NOMO-1 treated with dmso at 0.1 percent for 144 hours (cell line): ENCODE measurements at regions not wholly inside any gene's neighbourhood (a gene's known extent, or its start where the extent isn't known, plus 50 kb on each side); places are given as distances from the start of the nearest gene placed in this dataset.

Source experiments
- DNase-seq: peaks from one replicate; lab custom pipeline; 2025; ENCODE audit not compliant: unreplicated experiment; lab: John Stamatoyannopoulos, UW

DNA sequence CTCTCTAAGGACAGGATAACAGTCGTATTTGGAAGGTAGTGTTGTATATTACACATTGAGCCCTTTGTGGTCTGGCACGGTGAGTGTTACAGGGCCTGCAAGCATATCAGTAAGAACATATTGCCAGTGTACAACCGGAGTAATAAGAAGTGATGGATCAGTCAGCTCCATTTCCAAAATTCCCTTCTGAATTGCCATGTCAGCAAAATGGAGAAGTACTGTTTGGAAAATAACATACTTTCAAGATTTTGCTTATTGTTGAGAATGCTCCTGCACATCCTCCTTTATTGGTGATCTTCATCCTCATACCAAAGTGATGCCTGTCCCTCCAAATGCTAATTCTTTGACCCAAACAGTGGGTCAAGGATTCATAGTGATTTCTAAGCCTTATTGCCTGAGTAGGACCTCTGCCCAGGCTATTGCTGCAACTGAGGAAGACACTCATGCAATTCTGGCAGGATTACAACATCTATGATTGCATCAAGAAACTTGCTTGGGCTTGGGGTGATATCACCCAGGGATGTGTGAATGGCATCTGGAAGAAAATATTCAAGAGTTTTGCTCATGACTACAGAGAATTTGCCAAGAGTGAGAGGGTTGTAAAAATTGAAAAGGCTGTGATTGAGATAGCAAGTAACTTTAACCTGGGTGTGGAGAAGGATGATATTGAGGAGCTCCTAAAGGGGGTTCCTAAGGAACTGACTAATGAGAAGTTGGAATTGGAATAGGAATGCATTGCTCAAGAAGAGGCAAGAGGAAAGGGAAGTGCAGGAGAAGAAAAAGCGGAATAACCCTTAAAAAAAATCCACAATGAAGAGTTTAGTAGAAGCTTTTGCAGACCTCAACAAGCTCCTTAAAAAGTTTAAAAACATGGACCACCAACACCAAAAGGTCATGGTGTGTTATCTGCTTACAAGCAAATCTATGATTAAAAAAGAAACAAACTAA lies 452.2 kb upstream of the SORCS1 start:
- peak; percentile 64 for DNase-seq

DNA sequence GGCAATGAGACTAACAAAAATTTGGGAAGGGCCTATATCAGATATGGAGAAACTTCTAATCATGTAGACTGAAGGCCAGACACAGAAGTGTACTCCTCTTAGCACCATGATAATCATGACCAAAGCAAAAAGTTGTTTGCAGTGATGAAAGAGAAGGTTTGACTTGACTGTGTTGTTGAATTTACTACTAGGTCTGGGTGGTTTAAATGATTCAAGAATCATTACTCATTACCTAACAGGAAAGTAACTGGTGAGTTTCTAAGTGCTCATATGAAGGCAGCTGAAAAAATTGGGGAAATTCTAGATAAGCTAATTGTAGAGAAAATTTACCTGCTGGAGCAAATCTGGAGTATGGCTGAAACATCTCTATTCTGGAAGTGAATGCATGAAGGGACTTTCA lies 451.5 kb upstream of the SORCS1 start:
- DNase-seq = no peak

DNA sequence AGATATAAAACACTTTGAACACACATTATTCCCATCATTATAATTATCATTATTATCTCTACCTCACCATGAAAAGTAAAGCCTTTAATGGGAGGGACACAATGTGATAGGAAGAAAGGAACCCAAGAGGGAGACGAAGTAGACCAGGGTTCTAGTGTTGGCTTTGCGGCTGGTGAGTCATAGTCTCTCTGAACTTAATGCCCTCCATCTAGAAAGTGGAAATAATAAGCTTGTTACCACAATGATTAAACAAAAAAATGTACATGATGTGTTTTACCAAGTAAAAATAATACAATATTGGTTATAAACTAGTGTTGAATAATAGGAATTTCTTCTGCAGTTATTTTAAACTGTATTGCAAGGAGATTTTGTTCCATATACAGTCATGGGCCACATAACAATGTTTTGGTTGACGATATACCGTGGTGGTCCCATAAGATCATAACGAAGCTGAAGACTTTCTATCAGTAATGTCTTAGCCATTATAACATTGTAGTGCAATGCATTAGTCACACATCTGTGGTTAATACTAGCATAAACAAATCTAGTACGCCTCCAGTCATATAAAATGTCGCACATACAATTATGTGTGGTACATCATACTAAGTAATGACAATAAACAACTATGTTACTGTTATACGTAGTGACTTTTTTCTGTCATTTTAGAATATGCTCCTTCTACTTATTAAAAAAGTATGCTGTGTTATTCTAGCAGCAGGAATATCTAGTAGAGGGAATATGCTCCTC lies 450.6 kb upstream of the SORCS1 start:
- DNase-seq = no peak

DNA sequence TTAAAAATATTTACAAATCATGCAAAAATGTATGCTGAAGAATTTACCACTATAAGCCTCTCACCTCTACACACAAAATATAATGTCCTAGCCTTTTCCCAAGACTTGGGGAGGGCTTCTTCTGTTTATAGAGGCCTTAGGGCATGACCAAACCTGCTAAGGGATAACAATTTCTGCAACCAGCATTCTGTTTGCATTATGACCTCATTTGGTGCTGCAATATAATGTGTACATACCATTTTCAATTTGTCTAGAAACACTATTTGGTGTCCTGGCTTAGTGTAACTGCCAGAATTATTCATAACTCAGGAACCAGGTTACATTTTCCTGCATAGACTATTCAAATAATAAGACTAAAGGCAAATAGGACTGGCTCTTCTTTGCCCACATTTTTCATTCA lies 446.6 kb upstream of the SORCS1 start:
- DNase-seq = no peak

DNA sequence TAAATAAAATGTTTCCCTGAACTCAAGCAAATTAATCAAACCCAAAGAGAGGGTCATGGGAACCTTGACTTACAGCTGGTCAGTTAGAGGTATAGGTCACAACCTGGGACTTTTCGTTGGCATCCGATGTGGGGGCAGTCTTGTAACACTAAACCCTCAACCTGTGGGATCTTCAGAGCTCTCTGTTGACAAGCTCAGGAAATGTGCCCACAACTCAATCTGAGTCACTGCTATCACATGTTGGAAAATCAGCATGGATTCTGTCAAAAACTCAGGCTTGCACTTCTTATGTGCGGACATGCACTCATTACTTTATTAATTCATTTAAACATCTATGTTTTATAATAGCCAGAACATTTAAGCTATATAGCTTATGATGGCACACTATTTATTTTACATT lies 424.6 kb upstream of the SORCS1 start:
- no peak for DNase-seq

DNA sequence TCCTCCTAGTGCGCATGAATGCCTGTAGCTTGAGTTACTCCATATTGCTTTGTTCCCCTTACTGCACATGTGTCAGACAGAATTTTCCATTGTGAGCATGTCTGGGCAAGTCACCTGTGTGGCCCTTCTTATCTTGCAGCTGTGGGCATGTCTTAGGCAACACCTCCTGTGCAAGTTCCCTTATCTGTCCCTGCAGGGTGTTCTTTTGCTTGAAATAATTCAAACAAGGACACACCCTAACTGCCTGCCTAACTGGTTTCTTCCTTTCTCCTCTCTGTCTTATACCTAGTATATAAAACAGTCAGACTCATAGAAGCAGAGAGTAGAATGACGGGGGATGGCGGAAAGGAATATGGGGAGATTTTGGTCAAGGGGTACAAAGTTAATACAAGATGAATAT lies 421.1 kb upstream of the SORCS1 start:
- DNase-seq = no peak

DNA sequence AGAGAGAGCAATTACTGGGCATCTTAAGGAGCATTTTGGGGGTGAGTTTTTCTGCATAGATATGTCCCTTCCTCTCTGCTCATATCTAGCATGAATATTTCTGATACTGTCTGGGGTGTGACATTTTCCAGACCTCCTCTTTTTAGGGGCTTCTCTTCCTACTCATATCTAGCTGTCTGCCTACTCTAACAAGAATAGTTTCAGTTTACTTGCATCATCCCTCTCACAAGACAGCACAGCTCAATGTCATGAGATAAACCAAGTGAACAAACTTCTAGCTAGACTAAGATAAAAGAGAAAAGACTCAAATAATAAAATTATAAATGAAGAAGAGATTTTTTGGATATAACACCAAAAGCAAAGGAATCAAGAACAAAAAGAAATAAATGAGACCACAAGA lies 419.5 kb upstream of the SORCS1 start:
- no peak for DNase-seq

DNA sequence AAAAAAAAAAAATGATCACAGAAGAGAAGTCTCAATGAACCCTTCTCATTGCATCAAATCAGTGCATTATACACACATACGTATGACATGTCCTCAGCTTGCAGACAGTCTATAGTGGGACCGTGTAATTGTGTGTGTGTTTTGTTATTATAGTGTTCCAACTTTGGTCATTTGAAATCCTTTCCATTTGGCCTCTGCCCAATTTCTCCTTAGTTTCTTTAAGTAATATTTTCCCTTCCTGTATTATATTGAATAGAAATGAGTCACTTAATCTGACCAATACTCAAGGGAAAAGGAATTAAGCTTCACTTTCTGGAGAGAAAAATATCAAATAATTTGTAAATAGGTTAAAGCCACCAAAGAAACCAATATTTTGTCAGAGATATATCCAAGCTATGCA lies 415.5 kb upstream of the SORCS1 start:
- no peak for DNase-seq

DNA sequence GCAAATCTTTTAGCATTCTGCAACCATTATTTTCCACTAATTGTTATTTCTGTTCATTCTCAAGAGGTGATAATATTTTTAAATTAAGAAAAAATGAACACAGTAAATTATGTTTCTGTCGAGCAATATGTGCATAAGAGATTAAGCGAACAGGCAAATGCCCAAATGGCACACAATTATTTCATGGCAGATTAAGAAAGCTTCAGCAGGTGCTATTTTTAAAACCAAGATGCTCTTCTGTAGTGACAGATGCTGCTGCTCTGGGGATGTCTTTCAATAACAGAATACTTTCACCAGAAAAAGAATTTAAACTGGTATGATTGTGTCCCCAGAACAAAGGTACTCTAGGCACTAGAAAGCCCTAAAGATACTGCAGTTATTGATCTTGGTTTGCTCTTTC lies 412.7 kb upstream of the SORCS1 start:
- DNase-seq = no peak

DNA sequence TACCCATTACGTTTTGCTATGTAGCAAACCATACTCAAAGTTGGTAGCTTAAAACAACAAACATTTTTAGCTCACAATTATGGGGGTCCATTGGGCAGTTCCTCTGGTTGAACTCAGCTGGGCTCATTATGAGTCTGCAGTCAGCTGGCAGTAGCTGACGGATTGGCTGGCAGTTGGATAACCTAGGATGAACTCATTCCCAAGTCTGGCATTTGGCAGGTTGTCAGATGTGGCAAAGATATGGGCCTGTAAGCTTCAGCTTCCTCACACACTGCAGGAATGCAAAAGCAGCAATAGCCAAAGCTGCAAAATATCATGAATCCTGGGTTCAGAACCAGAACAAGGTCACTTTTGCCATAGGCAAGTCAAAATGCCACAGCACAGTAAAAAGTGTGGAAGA lies 412.2 kb upstream of the SORCS1 start:
- DNase-seq = no peak

DNA sequence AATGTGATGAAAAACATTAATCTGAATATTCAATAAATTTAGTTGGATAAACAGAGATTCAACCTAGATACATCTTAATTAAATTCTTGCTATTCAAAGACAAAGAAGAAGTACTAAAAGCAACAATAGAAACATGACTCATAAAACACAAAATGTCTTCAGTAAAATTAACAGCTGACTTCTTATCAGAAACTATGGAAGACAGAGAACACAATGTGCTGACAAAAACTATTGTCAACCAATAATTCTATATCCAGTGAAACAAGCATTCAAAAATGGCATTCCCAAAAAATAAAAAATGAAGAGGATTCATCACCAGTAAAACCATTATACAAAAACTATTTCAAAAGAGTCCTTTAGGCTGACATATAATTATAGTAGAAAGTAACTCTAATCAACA lies 400.5 kb upstream of the SORCS1 start:
- DNase-seq = no peak

DNA sequence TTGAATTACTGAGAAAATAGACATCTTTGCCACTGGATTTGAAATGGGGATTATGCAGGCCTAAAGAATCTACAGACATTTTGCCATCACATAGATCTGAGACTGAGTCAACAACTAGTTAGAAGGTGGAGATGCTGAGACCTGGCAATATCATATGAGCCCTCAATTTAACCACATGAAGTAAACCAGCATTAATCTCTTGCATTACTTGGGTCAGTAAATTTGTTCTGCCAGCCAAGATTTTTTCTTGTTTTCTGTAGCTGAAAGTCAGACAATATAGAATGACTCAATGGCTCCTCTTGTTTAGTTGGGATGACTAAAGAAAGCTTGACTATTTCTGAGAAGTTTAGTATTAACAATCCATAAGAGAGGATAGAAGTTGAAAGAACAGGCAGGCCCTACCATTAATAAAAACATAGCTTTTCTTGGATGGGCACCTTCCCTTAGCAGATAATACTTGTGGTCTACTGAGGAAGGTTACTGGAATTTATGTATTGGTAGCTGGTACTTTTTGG lies 396.7 kb upstream of the SORCS1 start:
- DNase-seq = no peak

DNA sequence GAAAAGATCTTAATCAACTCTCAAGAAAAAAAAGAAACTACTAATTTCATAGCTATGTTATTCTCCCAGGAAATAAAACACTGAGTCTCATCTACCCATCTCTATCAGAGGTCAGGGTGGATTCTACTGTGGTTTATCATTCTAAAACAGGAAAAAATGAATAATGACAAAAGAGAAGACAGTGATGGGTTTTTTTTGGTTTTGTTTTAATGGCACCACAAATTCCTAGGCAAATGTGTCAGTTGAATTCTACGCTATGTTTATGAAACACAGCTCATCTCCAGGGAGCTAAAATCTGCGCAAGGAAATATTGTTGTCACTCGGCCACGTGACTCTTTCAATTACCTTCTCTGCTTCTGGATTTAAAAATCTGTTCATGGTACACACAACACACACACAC lies 393.4 kb upstream of the SORCS1 start:
- DNase-seq = no peak

DNA sequence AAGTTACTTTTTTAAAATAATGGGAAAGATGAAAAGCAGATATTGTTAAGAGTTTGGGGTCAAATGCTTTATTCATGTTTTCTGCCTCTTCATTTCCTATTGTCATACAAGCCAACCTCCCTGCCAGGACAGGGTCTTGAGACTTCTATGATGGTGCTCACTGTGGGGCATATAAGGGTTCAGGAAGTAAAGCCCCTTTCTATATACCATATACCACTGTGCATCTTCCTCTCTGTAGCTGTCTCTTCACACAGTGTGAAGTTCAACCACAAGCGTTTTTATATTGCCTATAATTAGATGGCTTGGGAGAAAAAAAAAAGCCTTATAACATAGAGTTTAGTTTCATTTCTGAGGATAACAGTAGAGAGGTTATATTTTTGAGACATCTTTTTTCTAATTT lies 389.8 kb upstream of the SORCS1 start:
- DNase-seq = no peak

DNA sequence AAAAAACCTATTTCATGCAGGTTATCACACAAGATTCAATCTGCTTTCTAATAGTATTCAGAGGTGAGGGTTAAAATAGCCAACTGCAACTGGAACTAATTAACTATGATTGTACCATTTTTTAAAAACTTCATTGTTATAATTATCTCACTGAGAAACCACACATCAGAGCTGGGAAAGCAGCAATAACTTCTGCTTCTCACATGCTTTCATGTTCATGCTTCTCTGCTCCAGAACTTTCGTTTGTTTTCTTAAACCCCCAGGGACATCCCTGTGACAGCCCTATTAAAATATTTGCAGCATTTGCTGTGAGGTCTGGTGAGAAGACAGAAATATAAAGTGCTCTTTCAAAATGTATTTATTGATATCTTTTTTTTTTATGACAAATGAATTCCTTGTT lies 389.0 kb upstream of the SORCS1 start:
- DNase-seq = no peak

DNA sequence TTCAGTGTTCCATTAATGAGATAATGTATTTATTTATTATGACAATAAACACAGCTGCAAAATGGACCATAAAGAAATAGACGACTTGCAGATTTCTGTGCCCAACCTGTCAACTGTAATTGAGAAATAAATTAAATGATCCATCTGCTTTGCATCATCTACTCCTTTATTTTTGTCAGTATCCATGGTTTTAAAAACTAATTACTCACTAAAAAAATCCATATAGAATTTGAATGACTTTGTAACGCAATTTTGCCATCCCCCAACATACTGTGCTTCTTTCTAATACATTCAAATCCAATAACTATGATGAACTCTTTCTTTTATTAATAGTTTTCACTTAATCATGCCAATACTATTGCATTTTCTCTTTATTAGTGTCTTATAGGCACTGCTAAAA lies 388.5 kb upstream of the SORCS1 start:
- DNase-seq = no peak

DNA sequence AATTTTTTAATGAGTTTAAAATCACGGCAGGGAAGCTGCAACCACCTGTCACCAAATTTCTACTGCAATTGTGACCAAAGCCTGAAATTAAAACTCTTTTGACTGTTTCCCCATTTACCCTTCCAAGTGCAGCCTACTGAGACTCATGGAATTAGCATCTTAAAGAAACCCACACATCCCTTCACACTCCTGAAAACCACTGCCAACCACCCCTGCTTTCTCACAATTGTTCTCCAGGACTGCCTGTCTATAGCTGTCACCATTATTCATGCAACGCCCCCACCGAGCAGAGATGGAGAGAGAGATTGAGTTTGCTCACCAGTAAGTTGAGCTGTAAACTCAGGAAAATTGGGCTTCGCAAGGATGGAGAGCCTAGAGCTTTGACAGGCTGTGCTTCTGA lies 383.8 kb upstream of the SORCS1 start:
- no peak for DNase-seq

DNA sequence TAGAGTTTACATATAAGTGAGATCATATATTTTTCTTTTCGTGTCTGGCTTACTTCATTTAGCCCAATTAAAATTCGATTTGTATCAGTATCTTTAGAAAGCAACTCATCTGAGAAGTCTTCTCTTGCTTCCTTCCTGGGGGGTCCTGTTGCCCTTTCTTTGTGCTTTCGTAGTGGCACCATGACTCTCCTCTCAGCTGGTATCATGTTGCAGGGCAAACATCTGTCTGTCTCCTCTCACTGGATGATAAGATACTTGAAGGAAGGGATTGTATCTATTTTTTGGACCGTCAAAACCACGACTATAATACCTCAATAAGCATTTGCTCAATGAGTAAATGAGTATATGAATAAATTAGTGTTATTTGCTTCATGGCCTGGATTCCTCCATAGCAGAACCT lies 382.5 kb upstream of the SORCS1 start:
- DNase-seq = no peak

DNA sequence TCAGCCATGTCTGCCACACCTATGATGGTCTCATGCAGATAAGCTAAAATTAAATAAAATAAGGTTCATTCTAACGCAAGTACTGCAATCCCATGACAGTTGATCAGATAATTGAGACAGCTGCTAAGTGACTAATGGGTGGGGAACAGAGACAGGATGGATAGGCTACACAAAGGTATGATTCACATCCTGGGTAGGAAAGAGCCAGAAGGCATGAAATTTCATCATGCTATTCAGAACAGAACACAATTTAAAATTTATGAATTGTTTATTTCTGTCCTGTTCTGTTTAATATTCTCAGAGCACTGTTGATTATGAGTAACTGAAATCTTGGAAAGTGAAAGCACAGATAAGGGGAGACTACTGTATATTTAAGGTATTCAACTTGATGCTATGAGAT lies 381.8 kb upstream of the SORCS1 start:
- peak; percentile 34 for DNase-seq

DNA sequence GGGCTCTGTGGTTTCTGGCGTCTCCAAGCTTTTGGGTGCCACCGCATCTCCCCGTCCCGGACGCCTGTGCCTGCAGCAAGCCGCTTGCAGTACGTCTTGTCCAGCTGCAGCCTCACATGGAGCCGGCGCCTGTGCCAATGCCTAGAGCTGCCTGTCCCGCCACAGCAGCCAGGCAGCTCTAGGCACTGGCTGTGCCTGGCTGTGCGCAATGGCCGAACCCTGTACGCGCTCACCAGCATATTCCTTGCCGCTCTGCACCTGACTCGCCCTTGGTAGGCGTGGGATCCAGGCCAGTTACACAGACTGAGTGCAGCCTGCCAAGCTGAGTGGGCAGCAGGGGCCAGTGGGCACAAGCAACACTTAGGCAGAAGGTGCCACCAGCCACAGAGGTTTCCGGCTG lies 381.2 kb upstream of the SORCS1 start:
- no peak for DNase-seq

DNA sequence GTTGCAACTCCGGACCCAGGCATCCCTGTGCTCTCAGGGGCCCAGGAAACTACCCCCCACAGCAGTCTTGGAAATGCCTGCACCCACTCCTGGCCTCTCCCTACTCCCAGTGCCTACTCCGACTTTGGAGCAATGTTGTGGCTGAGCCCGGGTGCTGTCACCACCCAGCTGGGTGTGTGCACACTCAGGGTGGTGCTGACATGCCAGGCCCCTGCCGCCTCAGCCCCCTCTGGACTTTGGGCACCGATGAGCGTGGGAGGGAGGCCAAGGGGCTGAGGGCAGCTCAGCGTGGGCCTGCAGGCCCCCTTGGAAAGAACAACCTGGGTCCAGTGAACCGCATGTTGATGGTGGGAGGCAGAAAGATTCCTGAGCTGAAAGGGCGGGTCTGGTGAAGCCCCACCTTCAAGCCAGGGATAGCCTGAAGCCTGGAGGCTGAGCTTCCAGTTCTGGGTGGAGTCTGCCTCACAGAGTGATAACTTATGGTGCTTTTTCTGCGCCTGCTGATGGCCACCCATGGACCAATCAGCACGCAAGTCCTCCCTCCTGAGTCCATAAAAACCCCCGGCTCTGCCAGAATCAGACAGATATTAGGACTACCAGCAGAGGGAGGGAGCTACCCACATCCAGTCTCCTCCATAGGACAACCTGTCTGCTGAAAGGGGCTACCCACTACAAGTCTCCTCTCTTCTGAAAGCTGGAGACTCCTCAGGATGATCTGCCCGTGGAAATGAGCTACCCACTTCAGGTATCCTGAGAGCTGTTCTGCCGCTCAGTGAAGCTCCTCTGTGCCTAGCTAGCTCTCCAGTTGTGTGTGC lies 380.4 kb upstream of the SORCS1 start:
- no peak for DNase-seq
